ENCODE measurements at regions not wholly inside any gene's neighbourhood (a gene's known extent, or its start where the extent isn't known, plus 50 kb on each side); places are given as distances from the start of the nearest gene placed in this dataset.
A peak's percentile ranks its signal among the peaks of the same experiment; 100 is the strongest.

- Histone ChIP-seq H3K4me2 (no peak overlapping the region), H3K9ac (no peak overlapping the region), H3K36me3 (no peaks in the 10 kb centered on the region), H3K9me3 (ENCODE audit: low read depth) (peaks cover 3% of the 10 kb centered on the region), H3K4me3 (no peak overlapping the region), H4K20me1 (ENCODE audit: low read depth) (no peaks in the 10 kb centered on the region), H2AFZ (replicated peaks) (no peak overlapping the region), H3K4me1 (no peaks in the 10 kb centered on the region), H3F3A (ENCODE audit: low read depth) (no peaks in the 10 kb centered on the region), H3K27me3 (no peaks in the 10 kb centered on the region), H3K27ac (no peak overlapping the region), H3K79me2 (ENCODE audit: low read depth) (no peaks in the 10 kb centered on the region)
- Mint-ChIP-seq H3K27me3 (ENCODE audit: insufficient read depth, low read depth) (no peaks in the 10 kb centered on the region), H3K4me3 (no peak overlapping the region), H3K27ac (no peak overlapping the region), H3K36me3 (no peaks in the 10 kb centered on the region), H3K4me1 (no peaks in the 10 kb centered on the region), H3K9me3 (peaks cover 6% of the 10 kb centered on the region)
- TF ChIP-seq EZH2phosphoT487 (IDR thresholded peaks at IDR 0.05) (no peak), EZH2 (IDR thresholded peaks at IDR 0.05) (no peak)
- TF ChIP-seq, protein P1, sequence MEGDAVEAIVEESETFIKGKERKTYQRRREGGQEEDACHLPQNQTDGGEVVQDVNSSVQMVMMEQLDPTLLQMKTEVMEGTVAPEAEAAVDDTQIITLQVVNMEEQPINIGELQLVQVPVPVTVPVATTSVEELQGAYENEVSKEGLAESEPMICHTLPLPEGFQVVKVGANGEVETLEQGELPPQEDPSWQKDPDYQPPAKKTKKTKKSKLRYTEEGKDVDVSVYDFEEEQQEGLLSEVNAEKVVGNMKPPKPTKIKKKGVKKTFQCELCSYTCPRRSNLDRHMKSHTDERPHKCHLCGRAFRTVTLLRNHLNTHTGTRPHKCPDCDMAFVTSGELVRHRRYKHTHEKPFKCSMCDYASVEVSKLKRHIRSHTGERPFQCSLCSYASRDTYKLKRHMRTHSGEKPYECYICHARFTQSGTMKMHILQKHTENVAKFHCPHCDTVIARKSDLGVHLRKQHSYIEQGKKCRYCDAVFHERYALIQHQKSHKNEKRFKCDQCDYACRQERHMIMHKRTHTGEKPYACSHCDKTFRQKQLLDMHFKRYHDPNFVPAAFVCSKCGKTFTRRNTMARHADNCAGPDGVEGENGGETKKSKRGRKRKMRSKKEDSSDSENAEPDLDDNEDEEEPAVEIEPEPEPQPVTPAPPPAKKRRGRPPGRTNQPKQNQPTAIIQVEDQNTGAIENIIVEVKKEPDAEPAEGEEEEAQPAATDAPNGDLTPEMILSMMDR (IDR thresholded peaks at IDR 0.05), result no peak
- no peak for DNase-seq (ENCODE audit: low spot score)
Measured at GRCh38 chr12:11578461-11578993, 70.9 kb upstream of the ETV6 start.

GRCh38 chr12:11580125-11580751, 69.2 kb upstream of the ETV6 start:
- H3K27me3 Mint-ChIP-seq (ENCODE audit: insufficient read depth, low read depth), result peaks cover 2% of the 10 kb centered on the region
- H3K9me3 Mint-ChIP-seq, result no peaks in the 10 kb centered on the region
- Histone ChIP-seq H3K79me2 (ENCODE audit: low read depth) (no peaks in the 10 kb centered on the region), H3K9ac (no peak overlapping the region), H4K20me1 (ENCODE audit: low read depth) (no peaks in the 10 kb centered on the region), H3K36me3 (no peaks in the 10 kb centered on the region), H2AFZ (replicated peaks) (no peak overlapping the region), H3K4me3 (no peak overlapping the region), H3K27me3 (no peaks in the 10 kb centered on the region), H3K4me2 (no peak overlapping the region), H3F3A (ENCODE audit: low read depth) (no peaks in the 10 kb centered on the region), H3K9me3 (ENCODE audit: low read depth) (no peaks in the 10 kb centered on the region), H3K4me1 (no peaks in the 10 kb centered on the region), H3K27ac (no peak overlapping the region)
- no peak overlapping the region for H3K27ac Mint-ChIP-seq
- no peak for DNase-seq (ENCODE audit: low spot score)
- no peak overlapping the region for H3K4me3 Mint-ChIP-seq
- H3K36me3 Mint-ChIP-seq, result no peaks in the 10 kb centered on the region
- TF ChIP-seq, protein P1 (IDR thresholded peaks at IDR 0.05), result no peak
- no peak for TF ChIP-seq EZH2phosphoT487 (IDR thresholded peaks at IDR 0.05)
- TF ChIP-seq EZH2 (IDR thresholded peaks at IDR 0.05), result no peak
- no peaks in the 10 kb centered on the region for H3K4me1 Mint-ChIP-seq

DNA sequence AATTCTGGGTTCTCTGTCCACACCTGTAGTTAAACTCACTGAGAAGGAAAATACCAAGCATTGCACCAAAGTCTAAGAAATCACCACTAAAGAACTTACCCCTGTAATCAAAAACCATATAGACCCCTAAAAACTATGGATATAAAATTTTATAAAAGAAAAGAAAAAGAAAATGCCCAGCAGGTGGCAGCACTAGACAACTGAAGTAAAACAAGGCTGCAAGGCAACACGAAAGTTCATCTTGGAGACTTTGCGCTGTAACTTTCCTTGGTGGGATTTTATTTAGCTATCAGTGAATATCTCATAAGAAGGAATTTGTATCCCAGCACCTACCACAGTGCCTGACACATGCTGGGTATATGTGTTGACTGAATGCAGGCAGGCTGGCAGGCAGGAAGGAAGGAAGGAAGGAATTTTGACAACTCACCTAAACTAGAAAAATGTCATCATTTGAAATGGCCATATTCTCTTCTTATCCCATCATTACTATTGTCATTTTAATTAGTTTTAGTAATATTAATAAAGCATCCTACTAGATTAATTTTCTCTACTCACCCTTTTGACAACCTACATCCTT, 68.2 kb upstream of the ETV6 start:
- H3K4me1 Mint-ChIP-seq, result no peaks in the 10 kb centered on the region
- H3K79me2 ChIP-seq (ENCODE audit: low read depth), result no peaks in the 10 kb centered on the region
- no peak overlapping the region for H3K4me2 ChIP-seq
- no peaks in the 10 kb centered on the region for H4K20me1 ChIP-seq (ENCODE audit: low read depth)
- H3K36me3 ChIP-seq, result no peaks in the 10 kb centered on the region
- no peaks in the 10 kb centered on the region for H3K36me3 Mint-ChIP-seq
- TF ChIP-seq, protein P1 (IDR thresholded peaks at IDR 0.05), result peak; percentile 83
- TF ChIP-seq EZH2 (IDR thresholded peaks at IDR 0.05), result no peak
- H3K27ac Mint-ChIP-seq, result no peak overlapping the region
- no peaks in the 10 kb centered on the region for H3F3A ChIP-seq (ENCODE audit: low read depth)
- no peaks in the 10 kb centered on the region for H3K27me3 ChIP-seq
- H3K4me3 ChIP-seq, result no peak overlapping the region
- peak; percentile 86 for DNase-seq (ENCODE audit: low spot score)
- no peak overlapping the region for H3K27ac ChIP-seq
- H3K27me3 Mint-ChIP-seq (ENCODE audit: insufficient read depth, low read depth), result peaks cover 2% of the 10 kb centered on the region
- H2AFZ ChIP-seq (replicated peaks), result no peak overlapping the region
- no peak overlapping the region for H3K9ac ChIP-seq
- H3K4me1 ChIP-seq, result no peaks in the 10 kb centered on the region
- no peaks in the 10 kb centered on the region for H3K9me3 Mint-ChIP-seq
- no peak overlapping the region for H3K4me3 Mint-ChIP-seq
- no peaks in the 10 kb centered on the region for H3K9me3 ChIP-seq (ENCODE audit: low read depth)

All from neural progenitor cell (in vitro differentiated cells).